Gastroesophageal sphincter (tissue), 4 donors: ENCODE measurements at regions not wholly inside any gene's neighbourhood (a gene's known extent, or its start where the extent isn't known, plus 50 kb on each side); places are given as distances from the start of the nearest gene placed in this dataset.

Source experiments
- ATAC-seq: fragments of 150-250 bp; one replicate; pipeline ENCODE4 v1.9.1; 2016; ENCODE audit warnings: mild to moderate bottlenecking, moderate library complexity
- H3K27ac ChIP-seq, 4 donors: fragments of 200-600 bp; sonication (generic) in 3 of 4; 1 replicate in 3 of 4; 2 replicates in 1 of 4; pipeline ENCODE4 v1.5.1; 2016 to 2019
- H3K27me3 ChIP-seq: fragments of 200-600 bp; sonication (generic); one replicate; pipeline ENCODE4 v1.5.1; 2019
- H3K36me3 ChIP-seq, 2 donors: fragments of 200-600 bp; sonication (generic); one replicate each; pipeline ENCODE4 v1.5.1; 2019; ENCODE audit warnings: control low read depth in 1 of 2
- H3K4me1 ChIP-seq, 3 donors: fragments of 200-600 bp; sonication (generic); 1 replicate in 2 of 3; 2 replicates in 1 of 3; pipeline ENCODE4 v1.5.1; 2016 to 2019; ENCODE audit warnings: control low read depth in 2 of 3
- H3K4me3 ChIP-seq, 2 donors: fragments of 200-600 bp; sonication (generic); one replicate each; pipeline ENCODE4 v1.5.1; 2019; ENCODE audit warnings: mild to moderate bottlenecking in 1 of 2, moderate library complexity in 1 of 2
- H3K9me3 ChIP-seq, 3 donors: fragments of 200-600 bp; sonication (generic); one replicate each; pipeline ENCODE4 v1.5.1; 2017 to 2019; ENCODE audit warnings: control low read depth in 2 of 3
- CTCF ChIP-seq, 4 experiments: fragments of 200-600 bp in 2 of 4; fragments of 450-650 bp in 2 of 4; sonication (generic) in 1 of 4; IDR thresholded peaks; one replicate each; pipeline ENCODE4 v1.5.1; 2017 to 2019; ENCODE audit warnings: antibody characterized with exemption in 4 of 4, mild to moderate bottlenecking in 2 of 4, moderate library complexity in 2 of 4
- EP300 ChIP-seq: sonication (generic); formaldehyde crosslinking; IDR thresholded peaks from one replicate; pipeline ENCODE4 v1.6.1; 2017; ENCODE audit warnings: antibody characterized with exemption, mild to moderate bottlenecking
- POLR2A ChIP-seq, 2 donors: fragments of 450-650 bp; IDR thresholded peaks; one replicate each; pipeline ENCODE4 v1.6.1; 2017; ENCODE audit warnings: antibody characterized with exemption in 2 of 2, mild to moderate bottlenecking in 2 of 2, moderate library complexity in 1 of 2
- POLR2AphosphoS5 ChIP-seq: sonication (generic); formaldehyde crosslinking; IDR thresholded peaks from one replicate; pipeline ENCODE4 v1.6.1; 2017; ENCODE audit warnings: antibody characterized with exemption
- WGBS, 2 donors: methylation state at CpG; one replicate each; pipeline ENCODE4 v1.1.5; 2018; ENCODE audit warnings: low coverage in 1 of 2; 5-methylcytosine and 5-hydroxymethylcytosine counted together

GRCh38 chr1:233791721-233792120 lies 112.8 kb upstream of the SLC35F3 start:
- Histone ChIP-seq H3K9me3 (peaks cover 0 to 8% (median 0%) of the 10 kb centered on the region in 3 donors), H3K36me3 (no peaks in the 10 kb centered on the region), H3K27me3 (peaks cover 24% of the 10 kb centered on the region), H3K4me3 (no peak overlapping the region), H3K4me1 (no peaks in the 10 kb centered on the region), H3K27ac (no peak overlapping the region)
- WGBS, 2 donors: 76 to 85% methylated on average over 5 to 6 of the region's 6 CpGs
- TF ChIP-seq CTCF (IDR thresholded peaks at IDR 0.05) (no peak), POLR2A (IDR thresholded peaks at IDR 0.05) (no peak), EP300 (no peak), POLR2AphosphoS5 (no peak)
- no peak for ATAC-seq

DNA sequence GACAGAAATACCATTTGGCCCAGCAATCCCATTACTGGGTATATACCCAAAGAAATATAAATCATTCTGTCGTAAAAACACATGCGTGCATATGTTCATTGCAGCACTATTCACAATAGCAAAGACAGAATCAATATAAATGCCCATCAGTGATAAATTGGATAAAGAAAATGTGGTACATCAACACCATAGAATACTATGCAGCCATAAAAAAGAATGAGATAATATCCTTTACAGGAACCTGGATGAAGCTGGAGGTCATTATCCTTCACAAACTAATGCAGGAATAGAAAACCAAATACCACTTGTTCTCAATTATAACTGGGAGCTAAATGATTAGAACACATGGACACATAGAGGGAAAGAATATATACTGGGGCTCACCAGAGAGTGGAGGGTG lies 109.6 kb upstream of the SLC35F3 start:
- TF ChIP-seq CTCF (IDR thresholded peaks at IDR 0.05) (no peak), EP300 (no peak), POLR2A (IDR thresholded peaks at IDR 0.05) (no peak), POLR2AphosphoS5 (no peak)
- WGBS, 2 donors: 100% methylated on average over 1 to 2 of the region's 2 CpGs
- Histone ChIP-seq H3K27me3 (peaks cover 21% of the 10 kb centered on the region), H3K9me3 (peaks cover 0 to 8% (median 0%) of the 10 kb centered on the region in 3 donors), H3K4me1 (no peaks in the 10 kb centered on the region), H3K4me3 (no peak overlapping the region), H3K36me3 (no peaks in the 10 kb centered on the region), H3K27ac (no peak overlapping the region)
- no peak for ATAC-seq

DNA sequence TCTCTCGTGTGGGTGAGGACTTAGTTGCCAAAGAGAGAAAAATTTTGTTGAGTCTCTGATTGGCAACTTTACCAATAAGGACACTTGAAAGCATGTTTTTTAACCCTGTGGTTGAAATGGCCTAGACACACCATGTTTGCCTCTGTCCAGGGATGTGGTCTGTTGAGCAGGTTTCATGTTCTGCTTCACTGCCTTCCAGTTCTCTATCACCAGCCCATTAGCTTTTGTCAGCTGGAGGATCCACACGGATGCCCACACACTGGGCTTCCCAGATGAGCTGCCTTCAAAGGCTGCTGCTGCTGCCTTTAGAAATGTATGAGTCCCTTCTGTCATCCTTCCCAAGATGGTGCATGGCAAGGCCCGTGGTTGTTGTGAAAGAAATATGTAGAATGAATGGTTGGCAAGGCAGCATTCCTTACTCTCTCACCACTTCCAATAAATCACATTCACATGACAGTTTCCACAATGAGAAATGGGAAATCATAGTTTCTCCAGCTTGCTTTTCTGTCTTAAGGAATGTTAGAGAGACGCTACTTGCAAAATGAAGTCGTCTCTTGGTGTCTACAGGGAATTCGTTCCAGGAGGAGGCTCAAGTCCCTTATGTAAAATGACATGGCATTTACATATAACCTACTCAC lies 108.2 kb upstream of the SLC35F3 start:
- no peak overlapping the region for H3K27ac ChIP-seq
- H3K27me3 ChIP-seq: peaks cover 20% of the 10 kb centered on the region
- WGBS, 2 donors: 74% methylated on average over 4 of the region's 6 CpGs
- H3K4me1 ChIP-seq: no peaks in the 10 kb centered on the region
- no peaks in the 10 kb centered on the region for H3K36me3 ChIP-seq
- TF ChIP-seq POLR2AphosphoS5: no peak
- TF ChIP-seq POLR2A (IDR thresholded peaks at IDR 0.05): no peak
- no peak for TF ChIP-seq CTCF (IDR thresholded peaks at IDR 0.05)
- no peak for TF ChIP-seq EP300
- no peak overlapping the region for H3K4me3 ChIP-seq
- H3K9me3 ChIP-seq: peaks cover 0 to 8% (median 0%) of the 10 kb centered on the region in 3 donors
- ATAC-seq: no peak

DNA sequence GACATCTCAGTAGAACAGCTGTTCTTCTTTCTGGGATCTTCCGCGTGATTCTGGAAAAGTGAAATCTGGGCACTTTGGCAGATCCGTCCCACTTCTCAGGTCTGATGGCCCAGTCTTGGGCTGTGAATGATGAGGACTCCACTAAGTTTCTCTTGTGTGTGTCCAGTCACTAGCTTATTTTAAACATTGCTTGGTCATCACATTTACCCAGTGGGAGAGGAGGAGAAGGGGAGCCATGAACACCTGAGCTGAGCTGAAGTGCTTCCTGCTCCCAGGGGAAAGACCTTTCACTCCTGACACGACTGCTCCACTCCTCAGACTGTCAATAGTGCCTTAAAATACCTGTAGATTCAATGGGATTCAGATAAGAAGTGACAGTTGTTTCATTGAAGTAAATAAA lies 101.9 kb upstream of the SLC35F3 start:
- TF ChIP-seq POLR2AphosphoS5 (no peak), EP300 (no peak), CTCF (IDR thresholded peaks at IDR 0.05) (no peak), POLR2A (IDR thresholded peaks at IDR 0.05) (no peak)
- Histone ChIP-seq H3K4me1 (no peaks in the 10 kb centered on the region), H3K4me3 (no peak overlapping the region), H3K9me3 (peaks cover 0 to 21% (median 0%) of the 10 kb centered on the region in 3 donors), H3K36me3 (no peaks in the 10 kb centered on the region), H3K27me3 (peaks cover 13% of the 10 kb centered on the region), H3K27ac (no peak overlapping the region)
- 40 to 70% methylated on average over 2 to 4 of the region's 4 CpGs for WGBS, 2 donors
- no peak for ATAC-seq

GRCh38 chr1:233805786-233806185 lies 98.7 kb upstream of the SLC35F3 start:
- Histone ChIP-seq H3K36me3 (no peaks in the 10 kb centered on the region), H3K4me3 (no peak overlapping the region), H3K4me1 (no peaks in the 10 kb centered on the region), H3K27ac (no peak overlapping the region), H3K9me3 (peaks cover 0 to 21% (median 0%) of the 10 kb centered on the region in 3 donors), H3K27me3 (peaks cover 8% of the 10 kb centered on the region)
- ATAC-seq: no peak
- TF ChIP-seq CTCF (IDR thresholded peaks at IDR 0.05): no peak
- TF ChIP-seq POLR2AphosphoS5: no peak
- no peak for TF ChIP-seq EP300
- 72 to 84% methylated on average over 2 of the region's 2 CpGs for WGBS, 2 donors
